Nephron (organoid): ENCODE measurements at regions not wholly inside any gene's neighbourhood (a gene's known extent, or its start where the extent isn't known, plus 50 kb on each side); places are given as distances from the start of the nearest gene placed in this dataset.

Experiments
- H3K27ac Mint-ChIP-seq, 3 experiments: 2 replicates each; pipeline ENCODE4 v1.8.0; 2020; ENCODE audit warnings: mixed read lengths in 3 of 3, mild to moderate bottlenecking in 2 of 3, moderate library complexity in 1 of 3
- H3K27me3 Mint-ChIP-seq: 2 replicates; pipeline ENCODE4 v1.8.0; 2021; ENCODE audit warnings: low read depth, mild to moderate bottlenecking, moderate library complexity, mixed read lengths
- H3K36me3 Mint-ChIP-seq: 2 replicates; pipeline ENCODE4 v1.8.0; 2020; ENCODE audit warnings: low read depth, mixed read lengths
- H3K4me1 Mint-ChIP-seq: 2 replicates; pipeline ENCODE4 v1.8.0; 2020; ENCODE audit warnings: mixed read lengths
- H3K4me3 Mint-ChIP-seq, 3 experiments: 2 replicates each; pipeline ENCODE4 v1.8.0; 2020; ENCODE audit warnings: mild to moderate bottlenecking in 3 of 3, mixed read lengths in 3 of 3, moderate library complexity in 2 of 3
- H3K9me3 Mint-ChIP-seq: 2 replicates; pipeline ENCODE4 v1.8.0; 2020; ENCODE audit warnings: mixed read lengths
- TF ChIP-seq, protein P1 (sequence below), 3 experiments: fragments of 200-600 bp; sonication (generic); IDR thresholded peaks; one replicate each; pipeline ENCODE4 v1.5.0; 2021; ENCODE audit warnings: antibody characterized with exemption in 3 of 3; ENCODE audit not compliant: unreplicated experiment in 3 of 3

DNA sequence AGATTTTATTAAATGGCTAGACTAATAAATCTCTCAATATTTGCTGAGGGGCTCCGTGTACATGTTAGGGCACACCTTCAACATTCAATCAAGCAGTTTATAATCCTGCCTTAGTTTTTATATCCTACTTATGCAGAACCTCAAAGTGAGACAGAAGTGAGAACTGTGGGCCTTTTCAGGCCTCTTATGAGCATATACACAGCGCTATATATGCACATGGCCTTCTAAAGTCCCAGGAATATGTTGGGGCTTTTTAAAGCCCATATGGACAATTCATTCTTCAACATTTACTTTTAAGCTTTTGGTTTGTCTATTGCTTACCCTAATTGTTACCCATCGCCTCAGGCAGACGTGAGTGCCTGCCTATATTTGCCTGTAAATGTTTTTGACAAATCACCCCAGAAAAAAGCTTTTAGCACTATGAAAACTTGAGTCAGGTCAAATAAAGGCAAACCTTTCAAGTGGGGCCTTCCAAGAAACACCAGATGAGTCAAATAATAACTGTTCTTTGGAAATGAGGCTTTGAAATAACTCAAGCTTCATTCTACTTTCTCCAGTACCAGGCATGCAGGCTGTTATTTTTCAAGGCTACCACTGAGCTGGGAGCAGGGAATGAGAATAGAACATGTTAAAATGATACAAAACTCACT lies 58.2 kb downstream of the ESM1 start:
- Mint-ChIP-seq H3K27ac (no peak overlapping the region), H3K9me3 (peaks cover 25% of the 10 kb centered on the region), H3K27me3 (no peaks in the 10 kb centered on the region)

DNA sequence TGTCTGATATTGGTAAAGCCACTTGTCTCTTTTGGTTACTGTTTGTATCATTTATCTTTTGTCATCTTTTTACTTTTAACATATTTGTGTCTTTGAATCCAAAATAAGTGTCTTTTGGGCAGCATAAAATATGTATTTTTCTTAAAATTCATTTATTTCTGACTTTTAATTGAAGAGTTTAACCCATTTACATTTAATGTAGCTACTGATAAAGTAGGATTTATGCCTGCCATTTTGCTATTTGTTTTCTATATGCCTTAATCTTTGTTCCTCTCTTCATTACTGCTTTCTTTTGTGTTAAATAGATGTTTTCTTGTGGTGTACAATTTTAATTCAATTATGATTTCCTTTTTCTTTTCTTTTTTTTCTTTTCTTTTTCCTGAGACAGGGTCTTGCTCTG lies 60.9 kb downstream of the ESM1 start:
- no peak overlapping the region for H3K27ac Mint-ChIP-seq
- H3K4me3 Mint-ChIP-seq = no peak overlapping the region
- H3K9me3 Mint-ChIP-seq = peaks cover 41% of the 10 kb centered on the region
- no peaks in the 10 kb centered on the region for H3K36me3 Mint-ChIP-seq
- H3K4me1 Mint-ChIP-seq = no peaks in the 10 kb centered on the region
- peaks cover 11% of the 10 kb centered on the region for H3K27me3 Mint-ChIP-seq
- TF ChIP-seq, protein P1, sequence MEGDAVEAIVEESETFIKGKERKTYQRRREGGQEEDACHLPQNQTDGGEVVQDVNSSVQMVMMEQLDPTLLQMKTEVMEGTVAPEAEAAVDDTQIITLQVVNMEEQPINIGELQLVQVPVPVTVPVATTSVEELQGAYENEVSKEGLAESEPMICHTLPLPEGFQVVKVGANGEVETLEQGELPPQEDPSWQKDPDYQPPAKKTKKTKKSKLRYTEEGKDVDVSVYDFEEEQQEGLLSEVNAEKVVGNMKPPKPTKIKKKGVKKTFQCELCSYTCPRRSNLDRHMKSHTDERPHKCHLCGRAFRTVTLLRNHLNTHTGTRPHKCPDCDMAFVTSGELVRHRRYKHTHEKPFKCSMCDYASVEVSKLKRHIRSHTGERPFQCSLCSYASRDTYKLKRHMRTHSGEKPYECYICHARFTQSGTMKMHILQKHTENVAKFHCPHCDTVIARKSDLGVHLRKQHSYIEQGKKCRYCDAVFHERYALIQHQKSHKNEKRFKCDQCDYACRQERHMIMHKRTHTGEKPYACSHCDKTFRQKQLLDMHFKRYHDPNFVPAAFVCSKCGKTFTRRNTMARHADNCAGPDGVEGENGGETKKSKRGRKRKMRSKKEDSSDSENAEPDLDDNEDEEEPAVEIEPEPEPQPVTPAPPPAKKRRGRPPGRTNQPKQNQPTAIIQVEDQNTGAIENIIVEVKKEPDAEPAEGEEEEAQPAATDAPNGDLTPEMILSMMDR (IDR thresholded peaks at IDR 0.05; ENCODE audit: unreplicated experiment in 3 of 3) = no peak

More for the DNA sequence above, 58.2 kb downstream of the ESM1 start:
- H3K36me3 Mint-ChIP-seq = no peaks in the 10 kb centered on the region
- H3K4me1 Mint-ChIP-seq = no peaks in the 10 kb centered on the region
- TF ChIP-seq, protein P1 (IDR thresholded peaks at IDR 0.05; ENCODE audit: unreplicated experiment in 3 of 3) = no peak
- no peak overlapping the region for H3K4me3 Mint-ChIP-seq

DNA sequence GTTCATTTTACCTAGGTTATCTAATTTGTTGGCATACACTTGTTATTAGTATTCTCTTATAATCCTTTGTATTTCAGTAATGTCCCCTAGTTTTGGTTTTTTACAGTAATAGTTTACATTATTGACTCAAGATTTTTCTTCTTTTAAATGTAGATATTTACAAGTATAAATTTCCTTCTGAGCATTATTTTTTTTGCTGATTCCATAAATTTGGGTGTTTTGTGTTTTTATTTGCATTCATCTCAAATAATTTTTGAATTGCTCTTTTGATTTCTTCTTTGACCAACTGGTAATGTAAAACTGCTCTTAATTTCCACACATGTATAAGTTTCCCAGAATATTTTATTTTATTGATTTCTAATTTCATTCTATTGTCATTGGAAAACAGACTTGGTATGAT lies 68.1 kb downstream of the ESM1 start:
- H3K9me3 Mint-ChIP-seq = peaks cover 16% of the 10 kb centered on the region

DNA sequence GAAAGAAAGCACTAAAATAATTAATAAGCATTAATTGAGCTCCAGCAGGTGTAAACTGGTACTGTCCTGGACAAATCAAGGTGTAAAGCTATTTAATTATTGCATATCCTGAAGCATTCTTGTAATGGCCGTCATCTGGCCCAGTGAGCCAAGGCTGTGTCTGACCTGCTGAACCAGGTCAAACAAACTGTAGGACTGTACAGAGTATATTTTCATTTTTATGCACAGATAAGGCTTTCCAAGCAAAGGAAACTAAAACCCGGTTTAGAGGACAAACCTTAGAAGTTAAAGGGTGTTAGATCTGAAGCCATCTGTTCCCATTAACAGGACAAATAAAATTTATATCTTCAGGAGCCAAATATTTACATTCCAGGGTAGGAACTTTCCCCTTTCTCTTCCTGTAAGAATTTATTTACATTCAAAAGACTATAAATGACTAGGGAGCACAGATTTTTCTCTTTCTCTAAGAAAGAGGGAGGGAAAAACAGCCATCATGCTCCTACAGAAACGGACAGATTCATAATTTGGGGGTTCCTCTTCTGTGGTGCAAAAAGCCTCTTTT lies 69.8 kb downstream of the ESM1 start:
- Mint-ChIP-seq H3K4me3 (no peak overlapping the region), H3K27ac (no peak overlapping the region), H3K36me3 (no peaks in the 10 kb centered on the region), H3K27me3 (peaks cover 11% of the 10 kb centered on the region), H3K4me1 (peaks cover 6% of the 10 kb centered on the region), H3K9me3 (peaks cover 4% of the 10 kb centered on the region)
- TF ChIP-seq, protein P1 (IDR thresholded peaks at IDR 0.05; ENCODE audit: unreplicated experiment in 3 of 3) = no peak

More for the DNA sequence above, 68.1 kb downstream of the ESM1 start:
- H3K4me1 Mint-ChIP-seq = no peaks in the 10 kb centered on the region
- peaks cover 19% of the 10 kb centered on the region for H3K27me3 Mint-ChIP-seq
- no peak overlapping the region for H3K4me3 Mint-ChIP-seq
- H3K36me3 Mint-ChIP-seq = no peaks in the 10 kb centered on the region
- H3K27ac Mint-ChIP-seq = no peak overlapping the region
- TF ChIP-seq, protein P1 (IDR thresholded peaks at IDR 0.05; ENCODE audit: unreplicated experiment in 3 of 3) = no peak

DNA sequence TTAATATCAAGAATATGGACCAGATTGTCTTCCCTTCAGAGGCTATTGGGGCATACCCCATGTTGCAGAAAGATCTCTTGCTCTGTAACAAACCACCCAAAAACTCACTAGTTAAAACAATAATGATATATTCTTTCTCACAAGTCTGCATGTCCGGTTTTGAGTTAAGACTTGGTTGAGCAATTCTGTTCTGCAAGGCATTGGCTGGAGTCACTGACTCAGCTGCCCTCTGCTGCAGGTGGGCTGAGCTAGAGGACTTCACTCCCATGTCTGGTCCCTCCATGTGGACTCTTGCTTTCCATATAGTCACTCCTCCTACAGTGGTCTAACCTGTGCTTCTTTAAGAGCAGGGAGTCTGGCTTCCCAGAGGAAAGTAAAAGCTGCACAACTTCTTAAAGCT lies 73.4 kb downstream of the ESM1 start:
- Mint-ChIP-seq H3K9me3 (no peaks in the 10 kb centered on the region), H3K36me3 (no peaks in the 10 kb centered on the region), H3K27ac (peak overlapping the region in 1 of 3 experiments; percentile 33), H3K4me1 (peaks cover 17% of the 10 kb centered on the region), H3K27me3 (peaks cover 11% of the 10 kb centered on the region), H3K4me3 (no peak overlapping the region)
- TF ChIP-seq, protein P1 (IDR thresholded peaks at IDR 0.05; ENCODE audit: unreplicated experiment in 3 of 3) = no peak
